ACHN (cell line): ENCODE measurements at regions not wholly inside any gene's neighbourhood (a gene's known extent, or its start where the extent isn't known, plus 50 kb on each side); places are given as distances from the start of the nearest gene placed in this dataset.
"Not testable (repeated sequence)": the region's sequence is repeated elsewhere in the genome, so short reads cannot be mapped to it uniquely, and the experiment has no call there.

Experiments used
- DNase-seq: peaks from one replicate; pipeline ENCODE4 v3.0.0-alpha.2; 2015
- in situ Hi-C: cut with HindIII; loops from 2 replicates; pipeline ENCODE4 v1.10.0; 2017; ENCODE audit warnings: low sequenced_read_pairs, low pct_ligation_motif_present, low pct_unique_long_range_greater_than_20kb

DNA sequence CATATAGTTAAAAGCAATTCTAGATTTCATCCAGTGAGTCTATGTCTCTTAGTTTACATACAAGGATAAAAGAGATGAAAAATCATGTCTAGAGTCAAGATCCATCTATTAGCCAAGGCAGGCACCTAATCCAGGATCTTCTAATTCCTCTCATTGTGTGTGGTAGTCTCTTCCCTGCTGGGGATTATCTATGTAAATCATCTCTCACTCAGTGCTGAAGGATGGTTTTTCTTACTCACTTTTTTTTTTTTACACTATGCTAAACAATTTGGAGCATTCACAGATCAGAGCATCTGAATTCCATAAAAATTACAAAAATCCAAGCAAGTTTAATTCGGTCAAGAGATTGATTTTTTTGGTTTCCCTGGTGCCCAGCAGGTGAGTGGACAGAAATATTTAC lies 154.9 kb upstream of the GDNF start:
- in situ Hi-C loops: no loop called here
- DNase-seq: no peak

DNA sequence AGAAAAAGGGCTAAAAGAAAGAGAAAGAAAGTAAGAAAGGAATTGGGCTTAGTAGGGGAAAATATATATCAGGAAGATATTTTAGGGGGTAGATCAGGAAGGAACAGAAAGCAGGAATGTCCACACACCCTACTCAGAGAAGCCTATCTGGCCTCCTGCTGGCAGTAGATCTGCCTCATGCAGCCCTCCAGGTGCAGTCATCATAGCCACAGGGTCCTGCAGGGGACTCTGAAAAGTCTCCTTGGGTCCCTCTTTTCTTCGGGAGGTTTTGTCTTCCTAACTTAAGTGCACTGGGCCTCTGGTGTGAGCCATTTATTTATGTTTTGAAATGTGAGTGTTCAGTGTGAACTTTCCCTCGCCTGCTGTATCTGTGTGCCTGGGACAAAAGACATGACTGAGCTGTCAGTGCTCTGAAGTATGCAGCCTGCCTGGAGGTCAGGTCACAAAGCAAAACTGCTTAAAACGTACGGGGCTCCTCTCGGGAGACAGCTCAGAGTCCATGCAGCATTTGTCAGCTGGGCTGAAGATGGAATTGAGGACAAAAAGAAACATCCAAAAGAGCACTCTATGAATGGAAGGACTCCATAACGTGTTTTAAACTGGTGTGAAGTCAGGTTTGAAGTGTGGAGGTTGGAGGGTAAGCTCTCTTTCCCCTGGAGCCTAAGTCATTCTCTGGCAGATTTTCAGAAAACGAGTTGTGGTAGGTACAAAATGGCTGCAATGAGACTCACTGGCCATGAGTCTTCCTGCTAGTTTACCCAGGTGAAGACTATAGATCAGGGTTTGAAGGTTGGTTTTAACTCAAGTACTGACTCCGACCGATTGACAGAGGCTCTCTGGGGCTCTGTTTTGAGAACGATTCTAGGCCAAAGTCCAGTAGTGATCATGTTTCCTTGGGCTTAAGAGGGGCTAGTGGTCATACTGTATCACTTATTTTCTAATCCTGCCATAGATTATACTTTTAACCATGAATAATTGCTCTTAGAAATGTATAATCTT lies 151.8 kb upstream of the GDNF start:
- DNase-seq: no peak
- in situ Hi-C loops: no loop called here

DNA sequence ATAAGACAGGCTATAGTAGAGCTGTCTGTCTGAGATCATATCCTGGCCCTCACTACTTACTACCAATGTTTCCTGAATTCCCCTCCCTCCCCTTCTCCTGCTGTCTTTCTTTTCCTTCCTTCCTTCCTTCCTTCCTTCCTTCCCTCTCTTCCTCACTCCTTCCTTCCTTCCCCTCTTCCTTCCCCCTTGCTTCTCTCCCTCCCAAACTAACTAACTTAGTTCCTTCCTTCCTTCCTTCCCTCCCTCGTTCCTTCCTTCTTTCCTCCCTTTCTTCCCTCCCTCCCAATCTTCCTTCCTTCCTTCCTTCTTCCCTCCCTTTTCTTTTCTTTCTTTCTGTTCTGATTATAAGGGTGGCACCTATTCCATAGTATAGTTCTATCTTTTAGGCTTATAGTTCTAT lies 150.0 kb upstream of the GDNF start:
- no peak for DNase-seq
- in situ Hi-C loops: no loop called here

DNA sequence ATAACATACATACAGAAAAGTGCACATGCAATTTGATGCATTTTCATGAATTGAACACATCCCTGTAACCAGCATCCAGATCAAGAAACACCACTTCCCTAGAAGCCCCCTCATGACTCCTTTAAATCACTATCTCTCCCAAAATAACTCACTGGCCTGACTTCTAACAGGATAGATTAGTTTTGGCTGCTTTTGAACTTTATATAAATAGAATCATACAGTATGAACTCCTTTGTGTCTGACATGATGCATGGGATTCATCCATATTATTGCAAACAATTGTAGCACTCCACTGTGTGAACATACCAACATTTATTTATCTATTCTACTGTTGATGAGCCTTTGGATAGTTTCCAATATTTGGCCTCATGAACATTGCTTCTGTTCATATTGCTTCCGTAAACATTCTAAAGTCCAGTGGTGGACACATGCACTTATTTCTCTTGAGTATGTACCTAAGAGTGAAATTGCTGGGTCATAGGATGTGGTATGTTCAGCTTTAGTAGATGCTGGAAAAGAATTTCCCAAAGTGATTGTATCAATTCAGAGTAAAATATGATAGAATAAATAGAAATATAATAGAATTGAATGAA lies 148.7 kb upstream of the GDNF start:
- in situ Hi-C loops: no loop called here
- DNase-seq: no peak

DNA sequence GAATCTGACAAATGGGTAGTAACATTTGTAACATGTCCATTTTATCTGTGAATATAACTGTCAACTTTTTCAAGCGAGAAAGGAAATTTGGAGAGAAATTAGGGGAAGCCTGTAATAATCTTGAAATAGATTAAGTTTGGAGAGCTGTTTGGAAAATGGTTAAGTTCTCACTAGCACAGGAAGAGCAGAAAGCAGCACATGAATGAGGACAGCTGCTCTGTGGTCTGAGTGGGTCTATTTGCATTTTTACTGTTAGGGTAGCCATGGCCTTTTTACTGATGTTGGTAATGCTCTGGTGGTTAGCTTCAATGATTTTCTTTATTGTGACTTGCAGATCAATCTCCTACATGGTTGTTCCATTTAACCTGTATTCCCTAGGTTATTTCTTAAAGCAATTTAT lies 144.5 kb upstream of the GDNF start:
- in situ Hi-C loops: no loop called here
- no peak for DNase-seq

DNA sequence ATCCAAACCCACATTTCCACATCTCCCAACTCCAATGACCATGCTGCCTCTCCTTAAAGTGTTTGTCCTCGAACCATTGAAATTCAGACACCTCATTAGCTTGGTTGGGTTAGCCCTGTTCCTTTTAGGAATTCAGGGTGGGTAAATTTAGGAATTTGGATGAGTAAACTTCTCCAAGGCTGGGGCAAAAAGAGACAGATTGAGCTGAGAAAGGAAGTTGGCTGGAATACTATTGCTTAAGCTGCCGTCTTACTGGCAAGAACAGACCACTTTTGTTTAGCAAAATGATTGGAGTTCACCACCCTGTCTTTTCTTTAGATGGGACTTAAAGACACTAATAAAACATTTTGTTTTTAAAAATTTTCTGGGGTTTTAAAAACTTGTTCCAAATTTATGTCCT lies 143.6 kb upstream of the GDNF start:
- in situ Hi-C loops: no loop called here
- DNase-seq: no peak

DNA sequence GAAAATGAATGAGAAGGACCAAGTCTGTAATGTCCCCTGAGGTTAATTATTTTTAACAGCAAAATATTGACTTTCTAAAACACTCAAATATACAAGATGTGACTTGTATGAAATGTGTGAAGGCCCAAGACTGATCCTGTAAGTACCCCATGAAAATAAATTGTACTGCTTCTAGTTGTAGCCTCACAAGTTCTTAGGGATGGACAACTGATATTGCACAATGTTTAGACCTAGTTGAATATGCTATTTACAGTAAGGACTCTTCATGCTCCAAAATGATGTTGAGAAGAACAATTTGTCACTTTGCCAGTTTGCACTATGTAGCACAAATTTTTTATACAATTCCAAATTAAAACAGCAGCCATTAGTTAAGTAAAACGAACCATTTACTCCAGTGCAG lies 139.7 kb upstream of the GDNF start:
- DNase-seq: no peak
- in situ Hi-C loops: no loop called here

DNA sequence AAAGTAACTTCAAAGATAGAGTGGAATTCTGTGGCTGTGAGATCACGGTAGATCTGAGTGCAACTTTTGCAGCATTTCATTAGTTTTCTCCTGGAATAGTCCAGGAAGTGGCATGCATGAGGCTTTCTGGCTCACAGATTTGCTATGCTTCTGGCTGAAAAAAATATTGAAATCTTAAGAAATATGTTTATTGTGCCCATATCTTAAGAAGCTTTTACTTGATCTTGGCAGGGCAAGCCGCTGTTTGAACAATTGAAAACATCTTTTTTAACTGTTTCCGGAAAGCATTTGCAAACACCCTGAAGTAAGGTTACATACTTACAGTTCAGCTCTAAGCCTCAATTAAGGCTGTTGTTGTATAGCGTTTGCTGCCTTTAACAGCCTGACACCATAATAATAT lies 135.7 kb upstream of the GDNF start:
- DNase-seq: no peak
- in situ Hi-C loops: no loop called here

DNA sequence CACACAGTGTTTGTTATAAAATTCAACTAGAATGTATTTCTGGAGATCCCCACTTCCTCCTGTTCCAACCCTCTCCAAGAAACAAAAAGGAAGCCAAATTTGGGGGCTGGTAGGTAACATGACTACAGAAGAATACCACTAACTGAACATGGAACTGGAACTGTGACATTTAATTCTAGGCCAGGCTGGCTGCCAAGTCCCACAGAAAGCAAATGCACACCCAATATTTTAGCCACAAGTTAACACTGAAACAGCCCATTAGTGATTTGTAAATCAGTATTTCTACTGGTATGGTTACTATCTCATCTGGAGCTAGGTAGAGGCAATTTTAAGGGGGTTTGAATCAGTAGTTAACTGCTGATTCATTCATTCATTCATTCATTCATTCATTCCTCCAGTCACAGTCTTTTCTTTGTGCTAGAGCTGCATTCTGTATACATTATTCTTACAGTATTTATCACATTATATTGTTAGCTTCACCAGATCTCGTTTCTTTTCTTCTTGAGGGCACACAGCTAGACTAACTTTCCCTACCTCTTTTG lies 131.7 kb upstream of the GDNF start:
- DNase-seq: no peak
- in situ Hi-C loops: no loop called here

DNA sequence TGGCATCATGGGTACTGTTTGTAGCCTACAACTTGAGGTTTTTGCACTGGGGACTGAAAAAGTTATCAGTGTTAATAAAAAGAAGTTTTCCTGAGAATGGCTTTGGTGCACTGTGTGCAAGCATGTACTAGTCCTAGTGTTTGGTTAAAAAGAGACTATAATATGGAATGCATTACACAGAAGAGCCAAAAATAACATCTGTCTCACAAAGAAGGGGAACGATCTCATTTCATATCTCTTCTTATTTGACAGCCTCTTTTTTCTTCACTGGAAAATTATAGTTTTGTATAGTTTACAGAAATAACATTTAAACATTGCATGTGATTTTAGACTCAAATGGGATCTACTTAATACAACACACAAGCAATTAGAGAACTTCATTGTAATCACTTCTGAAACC lies 127.0 kb upstream of the GDNF start:
- in situ Hi-C loops: no loop called here
- no peak for DNase-seq

DNA sequence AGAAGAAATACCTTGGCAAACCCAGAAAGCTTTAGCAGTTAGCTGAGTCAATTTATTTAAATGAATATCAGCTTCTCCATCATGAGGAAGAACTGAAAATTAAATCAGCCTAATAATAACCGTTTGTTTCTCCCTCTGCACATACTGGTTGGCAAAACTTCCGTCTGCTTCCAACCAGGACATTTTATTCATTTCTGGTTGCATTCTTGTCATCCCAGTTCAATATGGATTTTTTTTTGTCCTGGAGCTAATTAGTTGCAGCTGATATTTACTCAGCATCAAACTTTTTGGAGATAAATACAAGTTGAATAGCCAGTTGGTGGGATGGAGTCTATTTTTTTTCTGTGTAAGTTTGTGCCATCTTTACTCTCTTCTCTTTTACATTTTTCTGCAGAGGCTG lies 126.5 kb upstream of the GDNF start:
- no peak for DNase-seq
- in situ Hi-C loops: no loop called here

DNA sequence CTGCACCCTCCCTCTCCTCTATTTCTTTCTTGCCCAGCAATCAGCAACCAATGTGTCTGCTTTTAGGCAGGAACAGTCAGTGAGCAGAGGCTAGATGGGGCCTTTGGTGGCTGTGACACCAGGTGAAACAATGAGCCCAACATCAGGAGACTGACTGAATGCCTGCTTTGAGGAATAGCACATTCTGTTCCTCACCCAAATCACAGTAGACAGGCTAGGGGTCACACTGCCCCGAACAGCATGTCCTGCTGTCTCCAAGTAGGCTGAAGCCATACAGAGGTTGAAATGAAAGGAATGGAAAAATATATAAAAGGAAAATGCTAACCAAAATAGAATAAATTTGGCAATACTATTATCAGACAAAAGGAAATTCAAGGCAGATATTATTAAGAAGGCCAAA lies 122.5 kb upstream of the GDNF start:
- in situ Hi-C loops: no loop called here

DNA sequence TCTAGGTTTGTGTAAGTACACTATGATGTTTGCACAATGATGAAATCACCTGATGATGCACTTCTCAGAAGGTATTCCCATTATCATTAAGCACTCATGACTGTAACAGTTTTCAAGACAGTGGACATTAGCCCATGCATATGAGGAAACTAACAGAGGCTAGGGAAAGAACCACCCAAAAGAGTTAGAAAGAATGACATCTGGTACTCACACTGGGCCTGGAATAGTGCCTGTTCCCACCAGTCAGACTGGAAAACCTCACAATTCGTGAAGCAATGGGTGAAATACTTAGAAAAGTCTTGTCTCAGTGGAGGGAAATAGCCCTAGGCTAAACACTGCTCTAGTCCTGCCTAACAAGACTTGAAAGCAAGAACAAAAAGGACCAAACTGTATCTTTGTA lies 117.4 kb upstream of the GDNF start:
- DNase-seq: no peak
- in situ Hi-C loops: no loop called here

More for the DNA sequence above, 122.5 kb upstream of the GDNF start:
- DNase-seq: no peak

DNA sequence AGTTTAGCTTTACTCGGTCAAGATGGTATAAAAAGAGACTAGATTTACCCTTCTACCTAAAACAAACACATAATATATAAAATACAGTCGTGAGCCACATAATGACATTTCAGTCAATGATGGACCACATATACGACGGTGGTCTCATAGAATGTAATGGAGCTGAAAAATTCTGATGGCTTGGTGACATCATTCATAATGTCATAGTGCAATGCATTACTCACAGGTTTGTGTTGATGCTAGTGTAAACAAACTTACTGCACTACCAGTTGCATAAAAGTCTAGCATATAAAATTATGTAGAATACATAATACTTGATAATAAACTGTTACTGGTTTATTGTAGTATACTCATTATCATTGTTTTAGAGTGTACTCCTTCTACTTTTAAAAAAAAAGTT lies 115.9 kb upstream of the GDNF start:
- DNase-seq: no peak
- in situ Hi-C loops: no loop called here

DNA sequence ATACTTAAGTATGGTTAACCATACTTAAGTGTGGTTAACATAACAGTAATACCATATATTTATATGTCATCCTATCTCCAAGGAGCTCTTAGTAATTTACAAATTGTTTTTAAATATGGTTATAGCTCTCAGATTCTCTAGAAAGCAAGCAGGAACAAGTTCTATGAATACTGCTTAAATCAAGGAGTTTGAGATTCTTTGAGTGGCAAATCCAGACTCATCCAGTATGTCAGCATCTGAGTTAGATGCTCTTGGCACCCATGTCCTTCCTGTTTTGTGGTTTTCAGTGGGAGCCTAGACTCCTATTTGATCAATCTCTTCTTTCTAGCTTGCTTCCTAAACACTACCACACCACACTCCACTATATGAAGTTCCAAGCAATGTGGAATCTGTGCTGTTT lies 114.7 kb upstream of the GDNF start:
- in situ Hi-C loops: no loop called here
- DNase-seq: no peak

DNA sequence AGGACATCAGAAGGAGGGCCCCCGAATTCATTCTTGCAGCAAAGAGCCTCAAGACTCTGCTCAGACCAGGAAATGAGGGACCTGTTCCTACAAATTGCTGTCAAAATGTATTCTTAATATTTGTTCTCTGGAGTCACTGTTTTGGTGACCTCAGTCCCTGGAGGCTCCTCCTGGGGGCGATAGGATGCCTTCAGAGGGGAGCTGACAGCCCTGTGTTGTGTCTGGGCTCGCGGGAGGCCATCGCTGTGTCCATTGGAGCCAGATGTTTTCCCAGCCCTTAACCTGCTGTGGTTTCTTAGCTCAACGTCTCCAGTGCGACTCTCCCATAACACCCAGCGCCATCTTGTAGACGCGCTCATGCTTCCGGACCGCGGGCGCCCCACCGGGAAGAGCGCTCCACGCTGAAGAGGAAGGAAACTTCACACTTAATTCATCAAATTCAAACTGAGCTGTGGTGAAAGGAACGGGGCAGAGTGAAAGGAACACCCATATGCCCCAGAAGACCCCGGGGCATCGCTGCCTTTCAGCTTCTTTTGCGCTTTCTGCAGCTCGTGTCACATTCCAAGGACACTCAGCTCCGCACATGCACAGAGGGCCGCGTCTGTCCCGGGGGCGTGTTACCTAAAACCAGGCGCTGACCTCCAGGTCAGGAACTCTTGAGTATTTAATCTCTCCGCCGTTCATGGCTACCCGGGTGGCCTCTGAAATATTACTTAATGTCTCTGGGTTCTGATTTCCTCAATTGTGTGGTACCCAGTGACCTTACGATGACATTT lies 112.3 kb upstream of the GDNF start:
- in situ Hi-C loops: no loop called here
- no peak for DNase-seq

DNA sequence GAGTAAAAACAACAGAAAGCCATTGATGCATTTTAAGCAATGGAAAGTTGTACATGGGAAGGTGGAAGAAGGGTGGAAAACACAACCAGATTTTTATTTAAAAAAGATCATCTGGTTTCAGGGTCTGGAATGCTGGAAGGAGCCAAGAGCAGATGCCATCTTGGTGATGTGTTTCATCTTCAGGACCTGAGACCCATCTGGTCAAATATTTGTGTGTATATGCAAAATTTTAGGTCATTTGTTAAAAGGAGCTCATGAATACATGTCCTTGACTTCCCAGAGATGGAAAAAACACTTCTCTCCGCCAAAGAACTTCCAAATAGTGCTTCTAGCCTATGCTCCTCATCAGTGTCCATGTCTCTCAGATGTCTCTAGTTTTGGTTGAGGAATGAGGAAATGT lies 110.6 kb upstream of the GDNF start:
- DNase-seq: no peak
- in situ Hi-C loops: no loop called here

DNA sequence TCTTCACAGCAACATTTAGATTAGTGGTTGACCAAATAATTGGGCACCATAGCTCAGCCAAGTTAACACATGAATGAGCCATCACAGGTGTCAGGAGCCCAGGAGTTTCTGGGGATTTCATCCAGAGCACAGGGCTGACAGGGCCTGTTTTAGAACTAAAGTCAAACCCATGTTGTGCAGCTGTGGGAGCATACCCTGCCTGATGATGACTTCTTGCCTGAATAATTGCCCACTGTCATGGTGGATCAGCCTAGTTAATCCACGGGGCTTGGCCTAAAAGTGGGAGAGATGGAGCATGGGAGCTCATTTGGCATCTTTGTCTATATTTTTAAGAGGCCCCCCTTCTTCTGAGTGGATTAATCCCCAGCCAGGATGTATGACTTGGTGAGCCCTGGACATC lies 105.6 kb upstream of the GDNF start:
- in situ Hi-C loops: no loop called here
- no peak for DNase-seq

DNA sequence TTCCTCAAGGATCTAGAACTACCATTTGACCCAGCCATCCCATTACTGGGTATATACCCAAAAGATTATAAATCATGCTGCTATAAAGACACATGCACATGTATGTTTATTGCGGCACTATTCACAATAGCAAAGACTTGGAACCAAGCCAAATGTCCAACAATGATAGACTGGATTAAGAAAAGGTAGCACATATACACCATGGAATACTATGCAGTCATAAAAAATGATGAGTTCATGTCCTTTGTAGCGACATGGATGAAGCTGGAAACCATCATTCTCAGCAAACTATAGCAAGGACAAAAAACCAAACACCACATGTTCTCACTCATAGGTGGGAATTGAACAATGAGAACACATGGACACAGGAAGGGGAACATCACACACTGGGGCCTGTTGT lies 103.3 kb upstream of the GDNF start:
- in situ Hi-C loops, DNase-seq: not testable (repeated sequence)
